Panc1 (cell line): ENCODE measurements at regions not wholly inside any gene's neighbourhood (a gene's known extent, or its start where the extent isn't known, plus 50 kb on each side); places are given as distances from the start of the nearest gene placed in this dataset.

Source experiments
- ATAC-seq: fragments of 200-7000 bp; cut with Tn5 transposase; 2 replicates; pipeline ENCODE4 v1.9.1; 2020; ENCODE audit warnings: mild to moderate bottlenecking, moderate library complexity
- BruUV-seq: library from RNA; stranded (reverse); fragments of 400-500 nt; replicated peaks from 2 replicates; lab custom pipeline; 2021; lab: Mats Ljungman, UMichigan
- CTCF ChIA-PET: fragments of 300-600 bp; sonication (Branson Sonifier 250); formaldehyde crosslinking; loops from one replicate; lab custom pipeline; 2022; ENCODE audit warnings: antibody characterized with exemption; lab: Charles Lee
- POLR2A ChIA-PET: fragments of 300-600 bp; sonication (Branson Sonifier 250); formaldehyde crosslinking; loops from one replicate; lab custom pipeline; 2022; ENCODE audit warnings: antibody characterized with exemption; lab: Charles Lee
- DNase-seq: peaks from one replicate; pipeline ENCODE4 v3.0.0-alpha.2; 2010; ENCODE audit warnings: low read depth, low spot score
- H3K27ac ChIP-seq: 2 replicates; pipeline ENCODE4 v1.5.1; 2011; ENCODE audit warnings: mild to moderate bottlenecking, low read length, inconsistent platforms
- H3K27me3 ChIP-seq: fragments of 200-500 bp; sonication (Bioruptor generic); 2 replicates; pipeline ENCODE4 v1.6.0; 2014; ENCODE audit warnings: low read length, inconsistent platforms; ENCODE audit not compliant: control insufficient read depth, insufficient read depth
- H3K36me3 ChIP-seq: fragments of 200-500 bp; sonication (Bioruptor generic); 2 replicates; pipeline ENCODE4 v1.5.1; 2014; ENCODE audit warnings: inconsistent platforms, mild to moderate bottlenecking, low read length, moderate library complexity; ENCODE audit not compliant: control insufficient read depth, insufficient read depth
- H3K4me1 ChIP-seq: 2 replicates; pipeline ENCODE4 v1.5.1; 2011; ENCODE audit warnings: inconsistent platforms, mild to moderate bottlenecking, low read length, moderate library complexity; ENCODE audit not compliant: control insufficient read depth, insufficient read depth
- H3K4me3 ChIP-seq, 2 experiments: 2 replicates each; pipeline ENCODE4 v1.5.1; 2011 to 2012; ENCODE audit warnings: low read depth in 2 of 2, low read length in 2 of 2, mild to moderate bottlenecking in 2 of 2, inconsistent platforms in 1 of 2, moderate library complexity in 1 of 2
- H3K9me3 ChIP-seq: fragments of 200-500 bp; sonication (Bioruptor generic); 2 replicates; pipeline ENCODE4 v1.5.1; 2014; ENCODE audit warnings: low read depth, mild to moderate bottlenecking, inconsistent platforms, low read length, moderate library complexity; ENCODE audit not compliant: control insufficient read depth, insufficient read depth
- POLR2AphosphoS5 ChIP-seq: IDR thresholded peaks from 2 replicates; pipeline ENCODE4 v1.6.1; 2012; ENCODE audit warnings: mild to moderate bottlenecking, low read depth, low read length, moderate library complexity
- REST ChIP-seq, 2 experiments: IDR thresholded peaks; 2 replicates each; pipeline ENCODE4 v1.6.1; 2011 to 2012; ENCODE audit warnings: low read depth in 2 of 2, control low read depth in 1 of 2, low read length in 1 of 2, mild to moderate bottlenecking in 1 of 2, moderate library complexity in 1 of 2; ENCODE audit not compliant: insufficient read depth in 1 of 2
- SIN3A ChIP-seq: IDR thresholded peaks from 2 replicates; pipeline ENCODE4 v1.6.1; 2012; ENCODE audit warnings: low read depth, mild to moderate bottlenecking, low read length, moderate library complexity, borderline replicate concordance; ENCODE audit not compliant: insufficient read depth
- TCF7L2 ChIP-seq: IDR thresholded peaks from 2 replicates; pipeline ENCODE4 v1.6.1; 2011; ENCODE audit warnings: mild to moderate bottlenecking, low read depth, low read length, inconsistent platforms
- in situ Hi-C: cut with HindIII; loops from 2 replicates; pipeline ENCODE4 v1.10.0; 2016; ENCODE audit warnings: low sequenced_read_pairs, low pct_unique_long_range_greater_than_20kb
- intact Hi-C: fragments of 100-400 bp; cut with micrococcal nuclease; formaldehyde crosslinking; loops from one replicate; pipeline ENCODE4 v1.10.0; 2022; ENCODE audit not compliant: unreplicated experiment
- TF ChIP-seq, protein P1 (sequence below): fragments of 450-650 bp; IDR thresholded peaks from 2 replicates; pipeline ENCODE4 v1.5.1; 2017; ENCODE audit warnings: mild to moderate bottlenecking

DNA sequence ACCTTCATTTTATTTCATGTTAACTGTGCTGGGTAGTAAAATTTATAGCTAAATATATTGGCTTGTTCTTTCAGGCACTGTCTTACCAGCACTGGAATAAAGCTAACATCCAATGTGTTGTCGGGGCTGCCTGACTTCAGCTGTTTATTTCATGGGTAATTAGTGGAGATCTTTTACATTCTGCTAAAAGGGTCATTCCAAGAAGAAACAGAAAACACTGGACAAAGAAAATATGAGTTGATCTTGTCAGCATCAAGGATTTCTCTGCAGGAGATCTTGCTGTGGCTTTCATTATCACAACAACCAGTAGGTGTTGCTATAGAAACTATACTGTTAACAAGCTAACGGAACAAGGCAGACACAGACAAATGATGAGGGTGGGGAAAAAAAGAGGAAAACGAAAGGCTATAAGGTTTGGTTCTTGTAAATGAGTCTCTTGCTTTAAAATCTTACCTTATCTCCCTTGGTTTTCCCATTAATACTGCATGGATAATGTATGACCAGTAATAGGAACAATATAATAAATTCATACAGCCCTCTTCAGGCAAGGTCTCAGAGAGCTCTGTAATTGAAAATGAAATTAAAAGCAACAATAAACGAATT is 206.8 kb downstream of the SIM1 start:
- no peaks in the 10 kb centered on the region for H3K9me3 ChIP-seq
- TF ChIP-seq POLR2AphosphoS5 (no peak), TCF7L2 (no peak), REST (IDR thresholded peaks at IDR 0.05; ENCODE audit: insufficient read depth in 1 of 2, low read depth in 2 of 2, low read length in 1 of 2) (no peak), SIN3A (no peak)
- TF ChIP-seq, protein P1, sequence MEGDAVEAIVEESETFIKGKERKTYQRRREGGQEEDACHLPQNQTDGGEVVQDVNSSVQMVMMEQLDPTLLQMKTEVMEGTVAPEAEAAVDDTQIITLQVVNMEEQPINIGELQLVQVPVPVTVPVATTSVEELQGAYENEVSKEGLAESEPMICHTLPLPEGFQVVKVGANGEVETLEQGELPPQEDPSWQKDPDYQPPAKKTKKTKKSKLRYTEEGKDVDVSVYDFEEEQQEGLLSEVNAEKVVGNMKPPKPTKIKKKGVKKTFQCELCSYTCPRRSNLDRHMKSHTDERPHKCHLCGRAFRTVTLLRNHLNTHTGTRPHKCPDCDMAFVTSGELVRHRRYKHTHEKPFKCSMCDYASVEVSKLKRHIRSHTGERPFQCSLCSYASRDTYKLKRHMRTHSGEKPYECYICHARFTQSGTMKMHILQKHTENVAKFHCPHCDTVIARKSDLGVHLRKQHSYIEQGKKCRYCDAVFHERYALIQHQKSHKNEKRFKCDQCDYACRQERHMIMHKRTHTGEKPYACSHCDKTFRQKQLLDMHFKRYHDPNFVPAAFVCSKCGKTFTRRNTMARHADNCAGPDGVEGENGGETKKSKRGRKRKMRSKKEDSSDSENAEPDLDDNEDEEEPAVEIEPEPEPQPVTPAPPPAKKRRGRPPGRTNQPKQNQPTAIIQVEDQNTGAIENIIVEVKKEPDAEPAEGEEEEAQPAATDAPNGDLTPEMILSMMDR, result peak; percentile 45; the same call in 1 of the 2 replicates
- intact Hi-C loops (no loop called here), in situ Hi-C loops (no loop called here)
- CTCF ChIA-PET, result no interaction called here
- H3K36me3 ChIP-seq, result no peaks in the 10 kb centered on the region
- no peaks in the 10 kb centered on the region for H3K4me1 ChIP-seq
- no peaks in the 10 kb centered on the region for H3K27me3 ChIP-seq
- peak overlapping the region in 1 of 2 experiments; percentile 34; a peak in 2 of 4 replicates for H3K4me3 ChIP-seq
- DNase-seq (peak; percentile 56), ATAC-seq (peak; percentile 90)
- BruUV-seq, result no TSS peak
- H3K27ac ChIP-seq, result no peak overlapping the region
- POLR2A ChIA-PET, result interaction anchor here (0.6 kb wide), 1 partner anchor 203 kb away, joined by 5 read pairs; no protein-coding TSS in a partner anchor

- DNase-seq, result no peak
These were observed 209.0 kb downstream of the SIM1 start for GRCh38 chr6:100255701-100256100.

DNA sequence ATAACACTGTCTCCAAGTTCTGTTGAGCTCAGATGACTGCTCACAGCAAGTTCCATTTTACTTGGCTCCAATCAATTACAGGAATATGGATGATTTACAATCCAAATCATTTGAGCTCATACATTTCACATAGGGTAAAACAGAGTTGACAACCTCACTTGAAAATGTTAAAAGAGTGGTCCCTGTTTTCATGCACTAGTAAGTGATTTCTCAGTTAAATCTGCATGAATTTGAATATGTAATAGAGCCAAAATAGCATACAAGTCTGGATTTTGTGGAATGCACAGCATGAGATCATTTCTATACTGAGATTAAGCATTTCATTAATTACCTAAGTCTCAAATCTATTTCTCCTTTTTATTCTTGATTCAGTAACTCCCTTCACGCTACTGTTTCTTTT is 217.6 kb downstream of the SIM1 start:
- ChIA-PET POLR2A (no interaction called here), CTCF (no interaction called here)
- no peaks in the 10 kb centered on the region for H3K27me3 ChIP-seq
- no peaks in the 10 kb centered on the region for H3K9me3 ChIP-seq
- no peak for DNase-seq
- no peak overlapping the region for H3K4me3 ChIP-seq
- intact Hi-C loops (no loop called here), in situ Hi-C loops (no loop called here)
- H3K4me1 ChIP-seq, result no peaks in the 10 kb centered on the region
- no peak for ATAC-seq
- TF ChIP-seq SIN3A, result no peak
- TF ChIP-seq REST (IDR thresholded peaks at IDR 0.05; ENCODE audit: insufficient read depth in 1 of 2, low read depth in 2 of 2, low read length in 1 of 2), result no peak
- TF ChIP-seq, protein P1, result no peak
- TF ChIP-seq POLR2AphosphoS5, result no peak
- TF ChIP-seq TCF7L2, result no peak
- H3K36me3 ChIP-seq, result no peaks in the 10 kb centered on the region
- BruUV-seq, result no TSS peak
- no peak overlapping the region for H3K27ac ChIP-seq

More at GRCh38 chr6:100255701-100256100, 209.0 kb downstream of the SIM1 start:
- no peak for TF ChIP-seq SIN3A
- Histone ChIP-seq H3K27ac (no peak overlapping the region), H3K27me3 (no peaks in the 10 kb centered on the region), H3K36me3 (no peaks in the 10 kb centered on the region), H3K4me3 (no peak overlapping the region), H3K9me3 (no peaks in the 10 kb centered on the region), H3K4me1 (no peaks in the 10 kb centered on the region)
- CTCF ChIA-PET, result interaction anchor here (0.6 kb wide), 1 partner anchor 1038 kb away, joined by 3 read pairs; no protein-coding TSS in a partner anchor
- no peak for ATAC-seq
- in situ Hi-C loops, result no loop called here
- no TSS peak for BruUV-seq
- intact Hi-C loops, result no loop called here
- POLR2A ChIA-PET, result no interaction called here
